GM18907 (cell line): ENCODE measurements at regions not wholly inside any gene's neighbourhood (a gene's known extent, or its start where the extent isn't known, plus 50 kb on each side); places are given as distances from the start of the nearest gene placed in this dataset.
"Not testable (repeated sequence)": the region's sequence is repeated elsewhere in the genome, so short reads cannot be mapped to it uniquely, and the experiment has no call there.

Source experiments
- ATAC-seq: cut with Tn5 transposase; IDR thresholded peaks from one replicate; pipeline ENCODE4 v1.9.1; 2021; ENCODE audit warnings: mild to moderate bottlenecking, moderate library complexity; ENCODE audit not compliant: unreplicated experiment

GRCh38 chr5:51802551-51803184, 419.4 kb downstream of the ISL1 start:
- ATAC-seq: no peak

GRCh38 chr5:51806677-51807076, 423.4 kb downstream of the ISL1 start:
- ATAC-seq: no peak

- no peak for ATAC-seq
These were observed 427.3 kb downstream of the ISL1 start for GRCh38 chr5:51810592-51810991.

- ATAC-seq: no peak
These were observed 428.7 kb downstream of the ISL1 start for GRCh38 chr5:51811883-51812471.

GRCh38 chr5:51814817-51815216, 431.6 kb downstream of the ISL1 start:
- not testable (repeated sequence) for ATAC-seq

- ATAC-seq: no peak
These were observed 433.2 kb downstream of the ISL1 start for GRCh38 chr5:51816427-51816826.

- no peak for ATAC-seq
These were observed 438.4 kb downstream of the ISL1 start for GRCh38 chr5:51821697-51822096.

- no peak for ATAC-seq
These were observed 446.0 kb downstream of the ISL1 start for GRCh38 chr5:51829230-51829629.

- ATAC-seq: no peak
These were observed 446.4 kb downstream of the ISL1 start for GRCh38 chr5:51829691-51830090.

GRCh38 chr5:51832934-51833470, 449.8 kb downstream of the ISL1 start:
- no peak for ATAC-seq

- ATAC-seq: no peak
These were observed 455.2 kb downstream of the ISL1 start for GRCh38 chr5:51838459-51838858.

- no peak for ATAC-seq
These were observed 460.6 kb downstream of the ISL1 start for GRCh38 chr5:51843893-51844292.

GRCh38 chr5:51846015-51846414, 462.8 kb downstream of the ISL1 start:
- no peak for ATAC-seq

GRCh38 chr5:51859624-51860023, 476.4 kb downstream of the ISL1 start:
- ATAC-seq: no peak

GRCh38 chr5:51860532-51861018, 477.3 kb downstream of the ISL1 start:
- no peak for ATAC-seq

- ATAC-seq: no peak
These were observed 488.9 kb downstream of the ISL1 start for GRCh38 chr5:51872144-51872543.

GRCh38 chr5:51881901-51882300, 498.7 kb downstream of the ISL1 start:
- ATAC-seq: no peak

GRCh38 chr5:51882647-51883046, 499.4 kb downstream of the ISL1 start:
- no peak for ATAC-seq

- no peak for ATAC-seq
These were observed 506.5 kb downstream of the ISL1 start for GRCh38 chr5:51889703-51890102.

- no peak for ATAC-seq
These were observed 507.3 kb downstream of the ISL1 start for GRCh38 chr5:51890435-51891116.

- no peak for ATAC-seq
These were observed 509.4 kb downstream of the ISL1 start for GRCh38 chr5:51892680-51893079.

- no peak for ATAC-seq
These were observed 512.6 kb downstream of the ISL1 start for GRCh38 chr5:51895834-51896233.
